Amygdala (tissue), 56 donors: ENCODE measurements at regions not wholly inside any gene's neighbourhood (a gene's known extent, or its start where the extent isn't known, plus 50 kb on each side); places are given as distances from the start of the nearest gene placed in this dataset.
"Not testable (repeated sequence)": the region's sequence is repeated elsewhere in the genome, so short reads cannot be mapped to it uniquely, and the experiment has no call there.

Source experiments
- DNase-seq, 56 donors: peaks; one replicate each; lab custom pipeline; 2025; lab: John Stamatoyannopoulos, UW

DNA sequence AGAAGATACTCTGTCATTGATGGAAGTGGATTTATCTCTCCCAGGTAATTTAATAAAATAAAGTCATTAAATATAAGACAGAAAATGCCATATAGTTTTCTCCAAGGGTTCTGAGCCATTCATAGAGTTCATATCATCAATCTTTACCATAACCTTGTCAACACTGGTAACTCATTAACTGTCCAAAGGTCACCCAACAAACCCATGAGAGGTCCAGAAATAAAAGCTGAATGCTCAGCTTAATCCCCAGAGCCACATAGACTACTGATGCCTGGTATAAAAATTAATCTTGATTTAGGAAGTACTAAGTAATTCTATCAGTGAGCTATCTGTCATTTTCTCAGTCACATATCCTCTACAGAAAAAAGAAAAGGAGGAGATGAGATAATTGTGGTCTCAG lies 903.0 kb upstream of the DDX18 start:
- DNase-seq = no peak

DNA sequence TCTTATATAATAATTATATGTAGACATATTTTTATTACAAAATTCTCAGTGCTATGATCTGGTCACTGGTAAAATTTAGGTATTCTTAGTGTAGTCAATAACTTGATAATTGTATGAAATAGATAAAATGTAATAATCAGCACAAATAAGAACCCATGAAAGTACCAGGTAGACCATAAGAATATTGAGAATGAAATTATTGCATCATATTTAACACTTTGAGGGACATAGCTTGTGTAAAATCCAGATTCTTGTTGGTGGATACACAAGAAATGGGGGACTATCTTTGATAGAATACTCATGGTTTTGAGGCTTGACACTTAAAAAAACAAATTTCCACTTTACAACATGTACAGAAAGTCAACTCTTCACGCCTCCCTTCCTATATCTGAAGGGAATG lies 898.8 kb upstream of the DDX18 start:
- DNase-seq = no peak

DNA sequence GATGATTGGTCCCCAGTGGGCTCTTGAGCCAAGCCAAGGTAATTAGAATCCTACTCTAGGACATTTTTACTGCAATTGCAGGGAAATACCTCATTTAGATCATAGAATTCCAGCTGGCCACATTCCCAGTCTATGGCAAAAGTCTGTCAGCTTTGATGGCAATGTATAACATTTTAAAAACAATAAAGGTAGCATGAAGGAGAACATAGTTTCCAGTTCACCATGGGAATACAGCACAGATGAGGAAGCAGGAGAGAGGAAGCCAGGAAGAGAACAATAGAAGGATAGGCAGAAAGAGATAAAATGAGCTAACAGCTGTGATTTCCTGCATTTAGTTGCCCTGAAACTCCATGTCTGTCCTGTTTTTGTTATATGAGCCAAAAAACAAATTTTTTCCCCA lies 897.3 kb upstream of the DDX18 start:
- DNase-seq = no peak

- no peak for DNase-seq
Observed at GRCh38 chr2:116918574-116918973, 895.9 kb upstream of the DDX18 start.

GRCh38 chr2:116922414-116922813 lies 892.1 kb upstream of the DDX18 start:
- no peak for DNase-seq

DNA sequence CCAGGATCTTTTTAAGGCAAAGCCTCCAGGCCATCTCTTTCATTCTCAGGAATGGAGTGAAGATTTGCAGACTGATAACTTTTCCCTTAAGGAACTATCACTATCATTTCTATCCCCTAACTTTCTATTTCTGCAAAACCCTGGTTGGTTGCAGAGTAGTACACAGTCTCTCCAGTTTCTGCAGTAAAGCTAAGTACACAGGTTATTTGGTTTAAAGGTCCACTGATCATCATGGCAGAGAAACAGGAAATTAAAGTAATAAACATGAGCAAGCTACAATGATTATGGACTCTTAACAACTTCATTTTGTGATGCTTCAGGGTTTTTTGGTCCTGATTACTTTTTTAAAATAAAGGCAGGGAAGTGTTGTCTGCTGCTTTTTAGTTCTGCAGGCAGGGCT lies 890.0 kb upstream of the DDX18 start:
- DNase-seq = no peak

DNA sequence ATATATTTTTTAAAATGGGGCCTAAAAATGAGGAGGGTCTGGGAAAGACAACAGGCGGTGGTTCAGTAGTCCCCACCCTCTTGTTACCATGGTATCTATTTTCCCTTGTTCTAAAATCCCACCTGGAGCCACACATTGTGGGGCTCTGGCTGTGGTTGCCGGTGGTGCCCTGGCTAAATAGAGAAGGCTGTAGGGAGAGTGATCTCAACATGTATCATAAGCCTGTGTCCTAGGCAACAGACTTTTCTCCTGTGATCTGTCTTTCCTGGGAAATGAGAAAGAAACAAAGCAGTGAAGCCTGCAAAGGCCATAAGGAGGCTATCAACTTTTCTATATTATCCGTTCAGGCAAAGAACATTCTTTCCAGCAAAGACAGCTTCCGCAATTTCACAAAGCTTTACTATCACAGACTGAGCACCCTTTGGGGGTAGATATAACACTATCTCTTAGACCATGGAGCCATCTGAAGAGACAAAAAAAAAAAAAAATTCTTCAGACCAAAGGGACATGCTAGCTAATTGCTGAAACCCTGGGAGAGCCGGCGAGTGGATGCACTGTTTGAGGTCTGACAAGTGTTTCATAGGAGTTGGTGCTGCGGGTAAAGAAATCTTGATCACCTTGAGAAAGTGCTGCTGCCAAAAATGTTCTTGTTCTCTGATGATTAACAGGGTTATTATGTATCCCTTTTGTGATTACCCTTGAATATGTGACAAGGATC lies 879.2 kb upstream of the DDX18 start:
- DNase-seq = no peak

DNA sequence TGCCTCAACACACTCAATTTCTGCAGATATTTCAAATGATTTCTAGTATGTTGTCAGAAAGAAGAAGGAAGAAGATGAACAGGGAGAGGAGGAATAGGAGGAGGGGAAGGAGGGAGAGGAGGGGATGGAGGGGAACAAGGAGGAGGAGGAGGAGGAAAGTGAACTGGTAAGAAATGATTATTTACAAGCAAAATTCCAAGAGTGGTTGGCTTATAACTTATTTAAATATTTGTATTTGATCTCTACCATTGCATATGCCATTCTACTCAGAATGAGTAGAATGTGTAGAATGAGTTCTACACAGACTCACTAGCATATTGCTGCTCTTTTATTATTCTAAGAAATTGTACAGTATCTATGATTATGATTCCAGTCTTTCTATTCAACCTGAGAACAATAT lies 866.2 kb upstream of the DDX18 start:
- DNase-seq = no peak

- DNase-seq = no peak
Observed at GRCh38 chr2:116949249-116949648, 865.2 kb upstream of the DDX18 start.

DNA sequence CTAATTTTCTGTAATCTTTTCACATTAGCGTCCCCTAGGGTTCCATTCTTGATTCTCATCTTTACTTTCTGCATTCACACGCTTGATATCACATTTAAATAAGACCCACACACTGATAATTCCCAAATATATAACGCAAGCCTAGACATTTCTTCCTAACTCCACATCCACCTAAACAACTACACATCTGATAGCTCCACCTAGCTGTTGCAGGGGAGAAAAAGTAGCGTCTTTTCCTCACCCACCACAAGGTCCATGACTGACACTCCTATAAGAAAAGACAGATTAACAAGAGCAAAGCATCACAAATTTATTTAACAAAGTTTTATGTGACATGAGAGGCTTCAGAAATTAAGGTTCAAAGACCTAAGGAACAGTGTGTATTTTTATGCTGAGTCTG lies 862.2 kb upstream of the DDX18 start:
- peak in 1 of 56 donors; percentile 2 for DNase-seq

GRCh38 chr2:116955646-116956045 lies 858.8 kb upstream of the DDX18 start:
- DNase-seq = no peak

- no peak for DNase-seq
Observed at GRCh38 chr2:116975608-116976007, 838.9 kb upstream of the DDX18 start.

- DNase-seq = no peak
Observed at GRCh38 chr2:116979916-116980764, 834.4 kb upstream of the DDX18 start.

- no peak for DNase-seq
Observed at GRCh38 chr2:116987447-116987846, 827.0 kb upstream of the DDX18 start.

- DNase-seq = no peak
Observed at GRCh38 chr2:116988303-116988702, 826.2 kb upstream of the DDX18 start.

DNA sequence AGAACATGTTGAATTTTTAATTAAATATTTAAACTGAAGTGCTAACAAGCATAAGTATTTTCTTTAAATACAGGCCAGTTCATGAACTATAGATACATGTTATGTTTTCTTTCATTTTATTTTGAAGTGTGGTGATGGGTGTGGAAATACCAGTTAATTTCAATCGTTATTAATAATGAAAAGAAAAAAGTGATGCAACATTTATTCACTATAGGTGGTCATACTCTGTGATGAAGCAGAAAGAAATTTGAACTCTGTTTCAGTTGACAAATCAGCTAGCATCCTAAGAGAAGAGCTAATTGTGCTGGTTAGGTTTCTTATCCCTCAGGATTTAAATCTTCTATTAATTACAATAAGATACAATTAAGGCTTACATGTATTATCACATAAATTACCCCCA lies 795.1 kb upstream of the DDX18 start:
- no peak for DNase-seq

GRCh38 chr2:117027646-117028045 lies 786.8 kb upstream of the DDX18 start:
- no peak for DNase-seq

DNA sequence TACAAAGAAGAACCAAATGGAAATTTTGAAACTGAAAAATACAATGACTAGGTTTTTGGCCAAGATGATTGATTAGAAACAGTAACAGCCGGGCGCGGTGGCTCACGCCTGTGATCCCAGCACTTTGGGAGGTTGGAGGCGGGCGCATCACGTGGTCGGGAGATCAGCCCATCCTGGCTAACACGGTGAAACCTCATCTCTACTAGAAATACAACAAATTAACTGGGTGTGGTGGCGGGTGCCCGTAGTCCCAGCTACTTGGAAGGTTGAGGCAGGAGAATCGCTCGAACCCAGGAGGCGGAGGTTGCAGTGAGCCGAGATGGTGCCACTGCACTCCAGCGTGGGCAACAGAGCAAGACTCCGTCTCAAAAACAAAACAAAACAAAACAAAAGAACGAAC lies 785.8 kb upstream of the DDX18 start:
- DNase-seq = not testable (repeated sequence)

GRCh38 chr2:117055499-117056375 lies 758.8 kb upstream of the DDX18 start:
- DNase-seq = no peak

DNA sequence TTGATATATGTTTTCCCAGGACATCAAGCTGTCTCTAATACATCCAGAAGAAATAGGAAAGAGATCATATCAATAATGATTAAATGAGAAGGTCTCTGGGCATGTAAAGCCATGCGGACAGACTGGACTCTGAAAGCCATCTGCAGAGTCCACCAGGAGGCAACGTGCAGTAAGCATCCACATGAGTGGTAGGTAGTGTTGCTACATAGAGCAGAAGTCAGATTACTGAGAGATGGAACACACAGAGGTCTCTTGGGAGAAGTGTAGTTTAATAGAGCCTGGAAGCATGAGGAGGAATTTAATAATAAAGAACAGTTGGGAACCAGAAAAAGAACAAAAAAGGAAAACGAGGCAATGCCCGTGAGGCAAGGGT lies 758.1 kb upstream of the DDX18 start:
- DNase-seq = no peak

DNA sequence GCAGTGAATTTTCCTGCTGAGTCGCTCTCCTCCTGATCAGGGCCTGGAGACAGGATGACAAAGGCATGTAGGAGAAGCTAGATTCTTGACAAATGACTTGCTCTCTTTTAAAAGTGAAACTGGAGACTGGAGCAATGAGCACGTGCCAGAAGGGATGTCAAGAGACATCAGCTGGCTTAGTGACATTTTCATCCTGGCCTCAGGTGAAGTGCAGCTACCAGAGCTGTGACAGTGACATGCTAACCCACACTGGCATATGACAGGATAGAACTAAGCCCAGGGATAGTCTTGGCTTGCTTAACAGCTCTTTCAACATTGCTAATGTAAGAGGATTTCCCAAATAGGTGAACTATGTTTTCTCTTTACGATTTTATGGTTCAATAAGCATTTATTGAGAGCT lies 757.5 kb upstream of the DDX18 start:
- DNase-seq = no peak
